Neural progenitor cell (in vitro differentiated cells): ENCODE measurements at regions not wholly inside any gene's neighbourhood (a gene's known extent, or its start where the extent isn't known, plus 50 kb on each side); places are given as distances from the start of the nearest gene placed in this dataset.

Experiments
- DNase-seq: peaks from one replicate; pipeline ENCODE4 v3.0.0-alpha.2; 2016; ENCODE audit warnings: low spot score
- H2AFZ ChIP-seq: fragments of 200-600 bp; sonication (generic); replicated peaks from 2 replicates; pipeline ENCODE4 v1.6.1; 2016; ENCODE audit warnings: antibody characterized with exemption
- H3F3A ChIP-seq: fragments of 200-600 bp; sonication (generic); 2 replicates; pipeline ENCODE4 v1.6.1; 2016; ENCODE audit warnings: antibody characterized with exemption, low read depth
- H3K27ac ChIP-seq: fragments of 200-600 bp; sonication (generic); 2 replicates; pipeline ENCODE4 v1.5.1; 2016; ENCODE audit warnings: mild to moderate bottlenecking
- H3K27me3 ChIP-seq: fragments of 200-600 bp; sonication (generic); 2 replicates; pipeline ENCODE4 v1.6.1; 2016; ENCODE audit warnings: mild to moderate bottlenecking, moderate library complexity
- H3K36me3 ChIP-seq: fragments of 200-600 bp; sonication (generic); 2 replicates; pipeline ENCODE4 v1.5.1; 2016
- H3K4me1 ChIP-seq: fragments of 200-600 bp; sonication (generic); 2 replicates; pipeline ENCODE4 v1.6.1; 2016; ENCODE audit warnings: mixed run types
- H3K4me2 ChIP-seq: fragments of 200-600 bp; sonication (generic); 2 replicates; pipeline ENCODE4 v1.6.1; 2016
- H3K4me3 ChIP-seq: fragments of 200-600 bp; sonication (generic); 2 replicates; pipeline ENCODE4 v1.5.1; 2016
- H3K79me2 ChIP-seq: fragments of 200-600 bp; sonication (generic); 2 replicates; pipeline ENCODE4 v1.6.1; 2016; ENCODE audit warnings: low read depth
- H3K9ac ChIP-seq: fragments of 200-600 bp; sonication (generic); 2 replicates; pipeline ENCODE4 v1.6.1; 2016
- H3K9me3 ChIP-seq: fragments of 200-600 bp; sonication (generic); 2 replicates; pipeline ENCODE4 v1.5.1; 2016; ENCODE audit warnings: low read depth
- H4K20me1 ChIP-seq: fragments of 200-600 bp; sonication (generic); 2 replicates; pipeline ENCODE4 v1.6.1; 2016; ENCODE audit warnings: low read depth
- H3K27ac Mint-ChIP-seq: 3 replicates; pipeline ENCODE4 v1.8.0; 2021; ENCODE audit warnings: mixed read lengths
- H3K27me3 Mint-ChIP-seq: 2 replicates; pipeline ENCODE4 v1.8.0; 2022; ENCODE audit warnings: low read depth, mild to moderate bottlenecking, inconsistent platforms, moderate library complexity, mixed read lengths; ENCODE audit not compliant: insufficient read depth
- H3K36me3 Mint-ChIP-seq: 3 replicates; pipeline ENCODE4 v1.8.0; 2021; ENCODE audit warnings: mixed read lengths
- H3K4me1 Mint-ChIP-seq: 3 replicates; pipeline ENCODE4 v1.8.0; 2021; ENCODE audit warnings: mixed read lengths
- H3K4me3 Mint-ChIP-seq: 3 replicates; pipeline ENCODE4 v1.8.0; 2021; ENCODE audit warnings: mild to moderate bottlenecking, moderate library complexity, mixed read lengths
- H3K9me3 Mint-ChIP-seq: 3 replicates; pipeline ENCODE4 v1.8.0; 2020; ENCODE audit warnings: mixed read lengths
- EZH2 ChIP-seq: fragments of 200-600 bp; sonication (generic); IDR thresholded peaks from 2 replicates; pipeline ENCODE4 v1.6.1; 2017; ENCODE audit warnings: antibody characterized with exemption, mild to moderate bottlenecking, moderate library complexity
- EZH2phosphoT487 ChIP-seq: fragments of 200-600 bp; sonication (generic); IDR thresholded peaks from 2 replicates; pipeline ENCODE4 v1.6.1; 2017; ENCODE audit warnings: antibody characterized with exemption
- TF ChIP-seq, protein P1 (sequence below): fragments of 200-600 bp; sonication (generic); IDR thresholded peaks from 2 replicates; pipeline ENCODE4 v1.5.1; 2017; ENCODE audit warnings: antibody characterized with exemption, mild to moderate bottlenecking

DNA sequence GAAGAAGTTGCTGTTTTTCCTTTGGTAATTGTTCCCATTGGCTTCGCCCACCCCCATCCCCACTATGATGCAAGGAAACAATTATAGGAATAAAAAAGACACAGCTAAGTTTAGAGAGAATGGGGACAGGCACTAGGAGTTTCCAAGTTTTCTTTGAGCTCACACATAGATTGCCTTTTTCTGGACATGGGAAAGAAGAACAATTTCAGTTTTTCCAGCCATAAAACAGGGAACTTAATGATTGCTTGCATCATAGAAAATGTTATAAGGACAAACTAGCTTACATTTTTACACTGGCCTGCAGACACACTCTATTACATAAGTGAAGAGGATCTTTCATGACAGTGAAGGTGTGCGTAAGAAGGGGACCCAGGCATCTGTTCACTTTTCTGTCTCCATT, 142.3 kb upstream of the ZFHX3 start:
- no peak overlapping the region for H3K9ac ChIP-seq
- peaks cover 41% of the 10 kb centered on the region for H3K4me1 Mint-ChIP-seq
- no peaks in the 10 kb centered on the region for H3K36me3 ChIP-seq
- TF ChIP-seq, protein P1, sequence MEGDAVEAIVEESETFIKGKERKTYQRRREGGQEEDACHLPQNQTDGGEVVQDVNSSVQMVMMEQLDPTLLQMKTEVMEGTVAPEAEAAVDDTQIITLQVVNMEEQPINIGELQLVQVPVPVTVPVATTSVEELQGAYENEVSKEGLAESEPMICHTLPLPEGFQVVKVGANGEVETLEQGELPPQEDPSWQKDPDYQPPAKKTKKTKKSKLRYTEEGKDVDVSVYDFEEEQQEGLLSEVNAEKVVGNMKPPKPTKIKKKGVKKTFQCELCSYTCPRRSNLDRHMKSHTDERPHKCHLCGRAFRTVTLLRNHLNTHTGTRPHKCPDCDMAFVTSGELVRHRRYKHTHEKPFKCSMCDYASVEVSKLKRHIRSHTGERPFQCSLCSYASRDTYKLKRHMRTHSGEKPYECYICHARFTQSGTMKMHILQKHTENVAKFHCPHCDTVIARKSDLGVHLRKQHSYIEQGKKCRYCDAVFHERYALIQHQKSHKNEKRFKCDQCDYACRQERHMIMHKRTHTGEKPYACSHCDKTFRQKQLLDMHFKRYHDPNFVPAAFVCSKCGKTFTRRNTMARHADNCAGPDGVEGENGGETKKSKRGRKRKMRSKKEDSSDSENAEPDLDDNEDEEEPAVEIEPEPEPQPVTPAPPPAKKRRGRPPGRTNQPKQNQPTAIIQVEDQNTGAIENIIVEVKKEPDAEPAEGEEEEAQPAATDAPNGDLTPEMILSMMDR, result no peak
- TF ChIP-seq EZH2phosphoT487 (no peak), EZH2 (no peak)
- no peaks in the 10 kb centered on the region for H3K9me3 ChIP-seq
- H3K27ac Mint-ChIP-seq, result no peak overlapping the region
- H3K27ac ChIP-seq, result no peak overlapping the region
- H3K4me2 ChIP-seq, result no peak overlapping the region
- H3K4me3 ChIP-seq, result no peak overlapping the region
- no peak overlapping the region for H2AFZ ChIP-seq
- peaks cover 16% of the 10 kb centered on the region for H3K4me1 ChIP-seq
- peaks cover 8% of the 10 kb centered on the region for H3K27me3 ChIP-seq
- H3K79me2 ChIP-seq, result no peaks in the 10 kb centered on the region
- no peaks in the 10 kb centered on the region for H3K9me3 Mint-ChIP-seq
- no peak for DNase-seq
- peaks cover 5% of the 10 kb centered on the region for H4K20me1 ChIP-seq
- peaks cover 10% of the 10 kb centered on the region for H3F3A ChIP-seq
- H3K27me3 Mint-ChIP-seq, result peaks cover 11% of the 10 kb centered on the region
- no peaks in the 10 kb centered on the region for H3K36me3 Mint-ChIP-seq
- no peak overlapping the region for H3K4me3 Mint-ChIP-seq

DNA sequence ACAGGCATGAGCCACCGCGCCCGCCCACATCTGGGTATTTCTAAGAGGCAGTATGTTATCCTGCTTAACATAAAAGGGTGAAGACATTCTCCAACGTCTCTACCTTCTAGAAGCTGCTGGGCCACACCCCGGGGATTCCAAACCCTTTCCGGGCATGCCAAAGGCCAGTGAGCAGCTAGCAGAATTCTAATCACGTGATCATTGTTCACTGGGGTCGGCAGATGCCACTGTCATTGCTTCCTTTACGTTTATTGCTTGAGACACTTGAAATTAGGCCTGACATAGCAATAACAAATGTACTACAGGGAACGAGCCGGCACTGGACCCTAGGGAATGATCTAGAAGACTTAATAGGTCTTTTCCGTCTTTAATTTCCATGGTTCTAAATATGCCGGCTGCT, 141.2 kb upstream of the ZFHX3 start:
- Histone ChIP-seq H3K27me3 (peaks cover 7% of the 10 kb centered on the region), H3K9ac (no peak overlapping the region), H3K4me3 (no peak overlapping the region), H3K4me2 (no peak overlapping the region), H3K4me1 (peaks cover 16% of the 10 kb centered on the region), H3K9me3 (no peaks in the 10 kb centered on the region), H3K79me2 (no peaks in the 10 kb centered on the region), H3F3A (peaks cover 10% of the 10 kb centered on the region), H3K36me3 (no peaks in the 10 kb centered on the region), H4K20me1 (peaks cover 5% of the 10 kb centered on the region), H3K27ac (no peak overlapping the region), H2AFZ (no peak overlapping the region)
- H3K36me3 Mint-ChIP-seq, result no peaks in the 10 kb centered on the region
- H3K4me3 Mint-ChIP-seq, result no peak overlapping the region
- H3K27ac Mint-ChIP-seq, result no peak overlapping the region
- peaks cover 17% of the 10 kb centered on the region for H3K27me3 Mint-ChIP-seq
- peaks cover 48% of the 10 kb centered on the region for H3K4me1 Mint-ChIP-seq
- no peak for DNase-seq
- H3K9me3 Mint-ChIP-seq, result no peaks in the 10 kb centered on the region
- TF ChIP-seq EZH2 (no peak), EZH2phosphoT487 (no peak)
- TF ChIP-seq, protein P1, result no peak

DNA sequence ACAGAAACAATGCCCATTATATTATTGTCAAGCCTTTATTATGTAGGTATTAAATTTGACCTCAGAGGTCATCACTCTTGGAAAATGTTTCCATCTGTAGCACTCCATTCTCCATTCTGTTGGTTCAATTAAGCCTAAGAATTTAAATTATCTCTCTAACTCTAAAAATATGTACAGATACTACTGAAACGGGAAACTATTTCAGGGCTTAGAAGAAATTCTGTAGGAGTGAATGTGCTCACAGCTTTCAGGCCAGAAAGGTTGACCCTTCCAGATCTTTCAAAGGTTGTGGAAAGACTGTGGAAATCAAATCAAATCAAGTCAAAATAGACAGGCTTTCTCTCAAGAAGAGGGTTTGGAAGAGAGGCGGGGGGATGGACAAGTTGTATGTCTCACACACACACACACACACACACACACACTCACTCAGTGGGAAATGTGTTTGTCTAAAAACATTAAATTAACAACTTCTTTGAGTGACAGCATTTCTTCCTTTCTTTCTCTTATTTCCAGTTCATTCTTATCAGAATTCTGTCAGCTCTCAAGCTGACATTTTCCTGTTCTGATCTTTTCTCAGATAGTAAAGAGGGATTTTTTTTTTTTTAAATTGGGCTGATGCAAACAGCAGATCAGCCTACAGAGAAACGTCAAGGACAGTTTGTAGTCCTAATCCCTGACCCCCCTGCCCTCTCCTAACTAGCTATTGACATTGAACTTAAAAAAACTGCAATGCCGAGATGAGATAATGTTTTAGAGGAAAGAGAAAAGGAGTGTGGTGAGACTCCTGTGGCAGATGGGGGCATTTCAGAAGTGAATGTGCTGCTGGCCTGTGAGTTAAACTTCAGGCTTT, 139.0 kb upstream of the ZFHX3 start:
- no peak overlapping the region for H3K27ac ChIP-seq
- TF ChIP-seq, protein P1, result no peak
- no peaks in the 10 kb centered on the region for H3K9me3 ChIP-seq
- H2AFZ ChIP-seq, result no peak overlapping the region
- no peak overlapping the region for H3K4me2 ChIP-seq
- peaks cover 2% of the 10 kb centered on the region for H3K9me3 Mint-ChIP-seq
- H3K4me3 Mint-ChIP-seq, result no peak overlapping the region
- no peaks in the 10 kb centered on the region for H3K36me3 Mint-ChIP-seq
- no peaks in the 10 kb centered on the region for H3K36me3 ChIP-seq
- no peaks in the 10 kb centered on the region for H3K79me2 ChIP-seq
- no peaks in the 10 kb centered on the region for H4K20me1 ChIP-seq
- no peak overlapping the region for H3K4me3 ChIP-seq
- peaks cover 6% of the 10 kb centered on the region for H3K4me1 ChIP-seq
- H3K27me3 ChIP-seq, result no peaks in the 10 kb centered on the region
- H3K27me3 Mint-ChIP-seq, result peaks cover 14% of the 10 kb centered on the region
- peaks cover under 1% of the 10 kb centered on the region for H3F3A ChIP-seq
- H3K27ac Mint-ChIP-seq, result no peak overlapping the region
- peaks cover 48% of the 10 kb centered on the region for H3K4me1 Mint-ChIP-seq
- no peak for DNase-seq
- no peak overlapping the region for H3K9ac ChIP-seq
